ENCODE measurements at regions not wholly inside any gene's neighbourhood (a gene's known extent, or its start where the extent isn't known, plus 50 kb on each side); places are given as distances from the start of the nearest gene placed in this dataset.
A peak's percentile ranks its signal among the peaks of the same experiment; 100 is the strongest.

DNA sequence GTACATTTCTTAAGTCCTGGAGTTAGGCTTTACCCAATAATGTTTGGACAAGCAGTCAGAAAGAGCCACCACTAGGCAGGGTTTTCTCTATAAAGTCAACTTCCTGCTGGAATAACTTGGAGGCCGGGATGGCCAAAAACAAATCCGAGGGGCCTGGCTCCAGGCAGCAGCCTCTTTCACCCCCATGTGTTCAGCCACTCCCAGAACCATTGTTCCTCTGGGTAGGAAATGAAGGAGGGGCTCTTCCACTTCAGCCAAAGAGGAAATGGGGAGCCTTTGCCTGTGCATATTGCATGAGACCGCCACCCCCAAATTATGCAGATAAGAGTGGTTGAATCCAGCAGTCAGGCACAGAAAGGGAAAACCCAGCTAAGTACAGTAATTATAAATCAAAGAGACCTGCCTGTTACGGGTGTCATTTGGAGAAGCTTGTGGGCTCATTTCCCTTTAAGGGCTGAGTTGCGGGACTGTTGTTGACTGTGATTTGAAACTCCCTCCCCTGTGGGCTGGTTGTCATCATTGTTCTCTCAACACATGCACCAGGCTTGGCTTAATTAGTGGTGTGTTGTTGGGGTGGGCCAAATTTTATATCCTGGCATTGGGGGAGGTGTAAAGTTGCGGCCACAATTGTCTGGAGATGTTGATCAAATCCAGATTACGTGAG is 212.8 kb upstream of the SOX11 start:
- no peak overlapping the region for H3K27ac ChIP-seq
- no peak for TF ChIP-seq ZFX (IDR thresholded peaks at IDR 0.05)
- TF ChIP-seq, protein P1, sequence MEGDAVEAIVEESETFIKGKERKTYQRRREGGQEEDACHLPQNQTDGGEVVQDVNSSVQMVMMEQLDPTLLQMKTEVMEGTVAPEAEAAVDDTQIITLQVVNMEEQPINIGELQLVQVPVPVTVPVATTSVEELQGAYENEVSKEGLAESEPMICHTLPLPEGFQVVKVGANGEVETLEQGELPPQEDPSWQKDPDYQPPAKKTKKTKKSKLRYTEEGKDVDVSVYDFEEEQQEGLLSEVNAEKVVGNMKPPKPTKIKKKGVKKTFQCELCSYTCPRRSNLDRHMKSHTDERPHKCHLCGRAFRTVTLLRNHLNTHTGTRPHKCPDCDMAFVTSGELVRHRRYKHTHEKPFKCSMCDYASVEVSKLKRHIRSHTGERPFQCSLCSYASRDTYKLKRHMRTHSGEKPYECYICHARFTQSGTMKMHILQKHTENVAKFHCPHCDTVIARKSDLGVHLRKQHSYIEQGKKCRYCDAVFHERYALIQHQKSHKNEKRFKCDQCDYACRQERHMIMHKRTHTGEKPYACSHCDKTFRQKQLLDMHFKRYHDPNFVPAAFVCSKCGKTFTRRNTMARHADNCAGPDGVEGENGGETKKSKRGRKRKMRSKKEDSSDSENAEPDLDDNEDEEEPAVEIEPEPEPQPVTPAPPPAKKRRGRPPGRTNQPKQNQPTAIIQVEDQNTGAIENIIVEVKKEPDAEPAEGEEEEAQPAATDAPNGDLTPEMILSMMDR (conservative IDR thresholded peaks at IDR 0.05), result no peak

DNA sequence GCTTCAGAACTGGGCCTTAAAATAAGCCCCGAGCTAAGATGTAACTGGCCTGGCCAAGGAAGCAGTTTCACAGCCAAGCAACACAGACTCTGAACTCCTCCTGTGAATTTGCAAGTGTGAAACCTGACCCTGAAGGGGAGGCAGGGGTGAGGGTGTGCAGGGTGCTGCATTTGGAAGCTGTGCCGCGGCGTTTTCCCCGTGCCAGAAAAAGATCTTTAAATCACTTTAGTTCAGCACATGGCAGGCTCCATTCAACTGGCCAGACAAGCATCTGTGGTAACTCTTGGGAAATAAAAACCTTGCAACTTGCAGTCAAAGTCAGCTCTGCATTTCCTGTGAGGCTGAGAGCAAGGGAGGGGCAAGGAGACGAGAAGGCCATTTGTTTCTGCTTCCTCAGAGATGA is 209.3 kb upstream of the SOX11 start:
- no peak overlapping the region for H3K27ac ChIP-seq
- TF ChIP-seq, protein P1 (conservative IDR thresholded peaks at IDR 0.05), result no peak
- TF ChIP-seq ZFX (IDR thresholded peaks at IDR 0.05), result no peak

DNA sequence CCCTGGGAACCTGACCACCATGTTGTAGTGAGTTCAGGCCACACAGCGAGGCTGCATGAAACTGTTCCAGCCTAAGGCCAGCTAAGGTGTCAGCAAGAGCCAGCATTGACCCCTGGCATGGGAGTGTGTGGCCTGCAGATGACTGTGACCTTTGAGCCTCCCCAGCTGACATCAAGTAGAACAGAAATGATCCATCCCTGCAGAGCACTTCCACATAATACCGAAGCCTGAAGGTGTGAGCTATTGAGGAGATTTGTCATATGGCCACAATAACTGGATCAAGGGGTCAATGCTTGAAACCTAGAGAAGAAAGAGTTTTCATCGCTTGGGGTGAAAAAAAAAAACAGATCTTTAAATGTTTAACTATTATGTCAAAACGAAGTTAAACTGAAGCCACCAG is 207.3 kb upstream of the SOX11 start:
- H3K27ac ChIP-seq, result no peak overlapping the region
- TF ChIP-seq, protein P1 (conservative IDR thresholded peaks at IDR 0.05), result no peak
- no peak for TF ChIP-seq ZFX (IDR thresholded peaks at IDR 0.05)

DNA sequence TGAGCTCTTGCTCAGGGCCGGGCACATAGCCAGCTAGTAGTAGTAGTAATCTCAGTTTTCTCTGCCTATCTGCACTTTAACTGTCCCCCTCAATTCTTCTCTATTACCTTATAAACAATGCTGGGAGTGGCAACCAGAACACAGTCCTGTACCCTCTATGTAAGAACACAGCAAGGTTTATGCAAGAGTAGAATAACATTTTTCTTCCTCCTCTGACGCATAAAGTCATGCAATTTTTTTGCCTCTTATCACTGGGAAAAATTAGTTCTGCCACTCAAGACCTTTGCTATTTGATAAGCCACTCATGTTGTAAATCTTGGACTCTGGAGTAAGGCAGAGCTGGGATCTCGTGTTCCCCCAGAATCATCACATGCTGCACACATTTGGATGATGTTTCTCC is 200.7 kb upstream of the SOX11 start:
- TF ChIP-seq, protein P1 (conservative IDR thresholded peaks at IDR 0.05), result no peak
- no peak for TF ChIP-seq ZFX (IDR thresholded peaks at IDR 0.05)
- peak overlapping the region; percentile 96; the same call in 1 of the 2 replicates for H3K27ac ChIP-seq

DNA sequence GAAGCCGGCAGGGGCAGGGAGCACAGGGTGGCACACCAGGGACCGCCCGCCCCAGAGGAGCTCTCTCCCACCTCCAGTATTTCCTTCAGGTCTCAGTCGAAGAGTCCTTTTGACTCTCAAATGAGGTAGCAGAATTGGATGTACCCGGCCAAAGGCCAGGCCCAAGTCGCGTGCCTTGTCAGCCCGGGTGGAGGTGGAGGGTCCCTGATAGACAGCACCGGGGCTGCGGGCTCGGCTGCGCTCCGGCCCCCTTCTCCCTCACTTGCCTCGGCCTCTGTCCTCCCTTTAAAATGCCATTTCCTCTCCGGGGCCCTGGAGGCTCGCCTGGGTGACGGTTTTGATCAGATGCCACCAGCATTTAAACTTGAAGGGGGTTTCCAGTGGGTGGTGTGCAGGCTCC is 198.9 kb upstream of the SOX11 start:
- TF ChIP-seq ZFX (IDR thresholded peaks at IDR 0.05), result no peak
- TF ChIP-seq, protein P1 (conservative IDR thresholded peaks at IDR 0.05), result no peak
- H3K27ac ChIP-seq, result peak overlapping the region; percentile 96

DNA sequence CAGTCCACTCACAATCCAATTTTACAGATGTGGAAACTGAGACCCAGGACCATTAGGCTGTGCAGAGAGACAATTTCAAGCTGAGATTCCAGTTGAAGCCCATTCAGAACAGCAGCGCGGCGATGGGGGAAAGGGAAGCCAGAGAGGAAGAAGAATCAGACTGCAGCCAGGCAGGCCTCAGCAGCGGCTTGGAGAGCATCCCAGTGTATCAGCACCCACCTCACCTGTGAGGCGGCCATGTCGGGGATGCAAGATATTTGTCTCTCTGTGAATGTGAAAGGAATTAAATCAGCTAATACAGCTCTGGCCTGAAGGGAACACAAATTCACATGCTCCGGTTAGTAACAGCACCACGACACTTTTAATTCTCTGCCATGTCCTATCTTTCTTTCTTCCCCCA is 198.0 kb upstream of the SOX11 start:
- TF ChIP-seq, protein P1 (conservative IDR thresholded peaks at IDR 0.05), result no peak
- TF ChIP-seq ZFX (IDR thresholded peaks at IDR 0.05), result no peak
- peak overlapping the region; percentile 96 for H3K27ac ChIP-seq

DNA sequence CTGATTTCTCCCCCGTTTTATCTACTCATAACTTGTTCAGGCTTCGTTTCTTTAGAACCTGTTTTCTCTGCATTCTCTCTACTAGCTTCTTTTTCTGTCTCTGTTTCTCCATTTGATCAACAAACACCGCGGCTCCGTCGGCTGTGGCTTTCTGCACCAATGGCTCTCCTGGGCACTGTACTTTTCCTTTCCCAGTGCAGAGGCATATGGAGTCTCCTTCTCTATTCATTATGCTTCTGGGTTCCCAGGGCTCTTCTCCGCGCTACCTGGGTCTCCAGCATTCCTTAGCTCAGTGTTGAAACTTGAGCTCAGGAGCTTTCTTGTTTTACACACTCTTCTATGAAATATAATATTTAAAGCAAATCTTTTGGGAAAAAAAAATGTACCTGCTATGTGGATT is 196.6 kb upstream of the SOX11 start:
- TF ChIP-seq, protein P1 (conservative IDR thresholded peaks at IDR 0.05), result no peak

More for the DNA sequence above, 196.6 kb upstream of the SOX11 start:
- no peak overlapping the region for H3K27ac ChIP-seq

Data from C4-2B (cell line).